ENCODE measurements at regions not wholly inside any gene's neighbourhood (a gene's known extent, or its start where the extent isn't known, plus 50 kb on each side); places are given as distances from the start of the nearest gene placed in this dataset.

GRCh38 chr6:126955621-126956020 is 162.8 kb upstream of the RSPO3 start:
- no peak for TF ChIP-seq CTCF (conservative IDR thresholded peaks at IDR 0.05; ENCODE audit: control insufficient read depth, insufficient read depth, low read depth, low read length)
- no peak overlapping the region for H3K4me3 ChIP-seq (ENCODE audit: control insufficient read depth, low read depth, low read length)
- no peak for DNase-seq (ENCODE audit: low read depth)

- H3K4me3 ChIP-seq (ENCODE audit: control insufficient read depth, low read depth, low read length), result no peak overlapping the region
- TF ChIP-seq CTCF (conservative IDR thresholded peaks at IDR 0.05; ENCODE audit: control insufficient read depth, insufficient read depth, low read depth, low read length), result no peak
- DNase-seq (ENCODE audit: low read depth), result no peak
Observed at GRCh38 chr6:126957721-126958120, 160.8 kb upstream of the RSPO3 start.

- peak; percentile 2 for DNase-seq (ENCODE audit: low read depth)
- H3K4me3 ChIP-seq (ENCODE audit: control insufficient read depth, low read depth, low read length), result no peak overlapping the region
- TF ChIP-seq CTCF (conservative IDR thresholded peaks at IDR 0.05; ENCODE audit: control insufficient read depth, insufficient read depth, low read depth, low read length), result no peak
Observed at GRCh38 chr6:126959765-126960164, 158.7 kb upstream of the RSPO3 start.

- TF ChIP-seq CTCF (conservative IDR thresholded peaks at IDR 0.05; ENCODE audit: control insufficient read depth, insufficient read depth, low read depth, low read length), result no peak
- no peak overlapping the region for H3K4me3 ChIP-seq (ENCODE audit: control insufficient read depth, low read depth, low read length)
- DNase-seq (ENCODE audit: low read depth), result no peak
Observed at GRCh38 chr6:126963077-126963809, 155.2 kb upstream of the RSPO3 start.

- no peak overlapping the region for H3K4me3 ChIP-seq (ENCODE audit: control insufficient read depth, low read depth, low read length)
- TF ChIP-seq CTCF (conservative IDR thresholded peaks at IDR 0.05; ENCODE audit: control insufficient read depth, insufficient read depth, low read depth, low read length), result no peak
- DNase-seq (ENCODE audit: low read depth), result no peak
Observed at GRCh38 chr6:126967296-126968005, 151.0 kb upstream of the RSPO3 start.

- no peak overlapping the region for H3K4me3 ChIP-seq (ENCODE audit: control insufficient read depth, low read depth, low read length)
- no peak for DNase-seq (ENCODE audit: low read depth)
- TF ChIP-seq CTCF (conservative IDR thresholded peaks at IDR 0.05; ENCODE audit: control insufficient read depth, insufficient read depth, low read depth, low read length), result no peak
Observed at GRCh38 chr6:126976253-126976797, 142.1 kb upstream of the RSPO3 start.

Data from fibroblast of mammary gland (primary cell).